ENCODE measurements at regions not wholly inside any gene's neighbourhood (a gene's known extent, or its start where the extent isn't known, plus 50 kb on each side); places are given as distances from the start of the nearest gene placed in this dataset.

DNA sequence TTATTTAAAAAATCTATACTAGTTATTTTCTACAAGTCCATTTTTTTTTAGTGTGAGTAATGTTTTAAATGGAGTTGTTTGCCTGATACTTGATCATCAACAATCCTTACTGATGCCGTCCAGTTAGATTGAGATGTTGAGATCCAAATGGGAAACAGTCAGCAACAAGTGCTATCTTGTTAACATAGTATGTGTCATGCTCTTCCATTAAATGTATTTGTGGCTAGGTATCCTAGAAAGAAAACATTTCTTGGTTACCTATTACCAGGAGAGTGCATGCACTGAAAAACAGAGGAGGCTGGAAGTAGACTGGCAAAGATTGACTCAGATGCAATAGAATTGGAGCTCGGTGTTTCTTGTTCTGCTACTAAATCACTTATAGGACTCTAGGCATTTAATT, 123.4 kb upstream of the MAN2A1 start:
- Histone ChIP-seq H3K27ac (replicated peaks in 1 of 4) (no peak overlapping the region), H3K4me1 (peaks cover 0 to 5% (median 0%) of the 10 kb centered on the region in 4 donors), H3K9me3 (no peaks in the 10 kb centered on the region), H3K4me3 (no peak overlapping the region), H3K27me3 (no peaks in the 10 kb centered on the region), H3K36me3 (no peaks in the 10 kb centered on the region)
- 92% methylated on average over 2 of the region's 2 CpGs for WGBS
- TF ChIP-seq EP300 (IDR thresholded peaks at IDR 0.05) (no peak), POLR2A (IDR thresholded peaks at IDR 0.05; ENCODE audit: low read depth) (no peak), POLR2AphosphoS5 (IDR thresholded peaks at IDR 0.05) (no peak)
- TF ChIP-seq, protein P1, sequence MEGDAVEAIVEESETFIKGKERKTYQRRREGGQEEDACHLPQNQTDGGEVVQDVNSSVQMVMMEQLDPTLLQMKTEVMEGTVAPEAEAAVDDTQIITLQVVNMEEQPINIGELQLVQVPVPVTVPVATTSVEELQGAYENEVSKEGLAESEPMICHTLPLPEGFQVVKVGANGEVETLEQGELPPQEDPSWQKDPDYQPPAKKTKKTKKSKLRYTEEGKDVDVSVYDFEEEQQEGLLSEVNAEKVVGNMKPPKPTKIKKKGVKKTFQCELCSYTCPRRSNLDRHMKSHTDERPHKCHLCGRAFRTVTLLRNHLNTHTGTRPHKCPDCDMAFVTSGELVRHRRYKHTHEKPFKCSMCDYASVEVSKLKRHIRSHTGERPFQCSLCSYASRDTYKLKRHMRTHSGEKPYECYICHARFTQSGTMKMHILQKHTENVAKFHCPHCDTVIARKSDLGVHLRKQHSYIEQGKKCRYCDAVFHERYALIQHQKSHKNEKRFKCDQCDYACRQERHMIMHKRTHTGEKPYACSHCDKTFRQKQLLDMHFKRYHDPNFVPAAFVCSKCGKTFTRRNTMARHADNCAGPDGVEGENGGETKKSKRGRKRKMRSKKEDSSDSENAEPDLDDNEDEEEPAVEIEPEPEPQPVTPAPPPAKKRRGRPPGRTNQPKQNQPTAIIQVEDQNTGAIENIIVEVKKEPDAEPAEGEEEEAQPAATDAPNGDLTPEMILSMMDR (IDR thresholded peaks at IDR 0.05), result no peak
- intact Hi-C loops (cut with DNase I), result no loop called here
- DNase-seq (ENCODE audit: extremely low spot score), result no peak

DNA sequence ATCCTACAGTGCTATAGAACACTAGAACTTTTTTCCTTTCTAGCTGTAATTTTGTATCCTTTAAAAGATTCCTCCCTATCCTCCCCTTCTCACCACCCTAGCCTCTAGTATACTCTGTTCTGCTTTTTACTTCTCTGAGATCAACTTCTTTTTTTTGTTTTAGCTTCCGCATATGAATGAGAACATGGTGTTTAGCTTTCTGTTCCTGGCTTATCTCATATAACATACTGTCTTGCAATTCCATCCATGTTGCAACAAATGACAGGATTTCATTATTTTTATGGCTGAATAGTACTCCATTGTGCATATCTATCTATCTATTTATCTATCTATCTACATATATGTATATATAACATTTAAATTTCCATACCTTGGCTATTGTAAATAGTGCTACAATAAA, 126.0 kb upstream of the MAN2A1 start:
- Histone ChIP-seq H3K4me1 (peaks cover 0 to 10% (median 2%) of the 10 kb centered on the region in 4 donors), H3K27ac (replicated peaks in 1 of 4) (no peak overlapping the region), H3K4me3 (no peak overlapping the region), H3K27me3 (no peaks in the 10 kb centered on the region), H3K9me3 (no peaks in the 10 kb centered on the region), H3K36me3 (no peaks in the 10 kb centered on the region)
- intact Hi-C loops (cut with DNase I), result no loop called here
- DNase-seq (ENCODE audit: extremely low spot score), result no peak
- TF ChIP-seq POLR2AphosphoS5 (IDR thresholded peaks at IDR 0.05) (no peak), EP300 (IDR thresholded peaks at IDR 0.05) (no peak), POLR2A (IDR thresholded peaks at IDR 0.05; ENCODE audit: low read depth) (no peak)
- TF ChIP-seq, protein P1 (IDR thresholded peaks at IDR 0.05), result no peak
- 87% methylated on average over 1 of the region's 1 CpG for WGBS

DNA sequence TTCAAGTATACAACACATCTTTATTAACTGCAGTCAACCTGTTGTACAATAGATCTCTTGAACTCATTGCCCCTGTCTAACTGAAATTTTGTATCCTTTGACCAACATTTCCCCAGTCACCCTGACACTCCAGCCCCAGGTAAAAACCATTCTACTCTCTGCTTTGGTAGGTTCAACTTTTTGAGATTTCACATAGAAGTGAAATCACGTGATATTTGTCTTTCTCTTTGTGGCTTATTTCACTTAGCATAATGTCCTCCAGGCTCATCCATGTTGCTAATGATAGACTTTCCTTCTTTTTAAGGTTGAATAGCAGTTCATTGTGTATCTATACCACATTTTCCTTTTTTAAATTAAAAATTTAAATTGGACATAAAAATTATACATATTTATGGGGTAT, 126.5 kb upstream of the MAN2A1 start:
- WGBS, result 74% methylated on average over 1 of the region's 1 CpG
- Histone ChIP-seq H3K27me3 (no peaks in the 10 kb centered on the region), H3K27ac (replicated peaks in 1 of 4) (no peak overlapping the region), H3K4me3 (no peak overlapping the region), H3K9me3 (no peaks in the 10 kb centered on the region), H3K4me1 (peaks cover 0 to 16% (median 7%) of the 10 kb centered on the region in 4 donors), H3K36me3 (no peaks in the 10 kb centered on the region)
- no peak for DNase-seq (ENCODE audit: extremely low spot score)
- TF ChIP-seq, protein P1 (IDR thresholded peaks at IDR 0.05), result no peak
- TF ChIP-seq POLR2A (IDR thresholded peaks at IDR 0.05; ENCODE audit: low read depth) (no peak), POLR2AphosphoS5 (IDR thresholded peaks at IDR 0.05) (no peak), EP300 (IDR thresholded peaks at IDR 0.05) (no peak)
- intact Hi-C loops (cut with DNase I), result no loop called here

DNA sequence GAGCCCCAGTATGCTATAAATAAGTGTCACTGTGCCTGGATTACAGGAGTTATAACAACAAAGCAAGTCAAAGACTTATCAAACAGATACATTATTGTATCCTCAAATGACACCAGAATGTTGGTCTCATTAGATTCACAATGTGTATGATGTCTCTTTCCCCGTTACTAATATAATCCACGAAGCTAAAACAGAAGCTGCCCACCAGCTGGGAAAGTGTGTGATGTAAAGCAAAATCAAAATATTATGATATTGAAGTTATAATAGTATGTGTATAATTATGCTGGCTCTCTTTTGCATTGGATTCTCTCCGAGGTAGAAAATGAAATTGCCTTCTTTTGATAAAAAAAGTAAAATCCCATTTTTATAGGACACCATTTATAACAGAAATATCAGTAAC, 127.3 kb upstream of the MAN2A1 start:
- intact Hi-C loops (cut with DNase I), result no loop called here
- TF ChIP-seq, protein P1 (IDR thresholded peaks at IDR 0.05), result no peak
- TF ChIP-seq POLR2A (IDR thresholded peaks at IDR 0.05; ENCODE audit: low read depth), result no peak
- TF ChIP-seq POLR2AphosphoS5 (IDR thresholded peaks at IDR 0.05), result no peak
- TF ChIP-seq EP300 (IDR thresholded peaks at IDR 0.05), result no peak
- no peak overlapping the region for H3K27ac ChIP-seq (replicated peaks in 1 of 4)

DNA sequence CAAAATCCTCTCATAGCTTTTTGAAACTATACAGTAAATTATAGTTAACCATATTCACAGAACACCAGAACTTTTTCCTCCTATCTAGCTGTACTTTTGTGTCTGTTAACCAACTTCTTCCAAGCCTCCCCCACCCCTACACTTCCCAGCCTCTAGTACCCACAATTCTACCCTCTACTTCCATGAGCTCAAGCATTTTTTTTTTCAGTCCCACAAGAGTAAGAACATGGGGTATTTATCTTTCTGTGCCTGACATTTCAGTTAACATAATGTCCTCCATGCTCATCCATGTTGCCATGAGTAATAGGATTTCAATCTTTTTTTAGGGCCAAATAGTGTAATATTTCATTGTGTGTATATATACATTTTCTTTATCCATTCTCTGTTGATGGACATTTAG, 128.3 kb upstream of the MAN2A1 start:
- Histone ChIP-seq H3K27me3 (no peaks in the 10 kb centered on the region), H3K4me3 (no peak overlapping the region), H3K27ac (replicated peaks in 1 of 4) (no peak overlapping the region), H3K4me1 (peaks cover 0 to 17% (median 9%) of the 10 kb centered on the region in 4 donors), H3K36me3 (no peaks in the 10 kb centered on the region), H3K9me3 (no peaks in the 10 kb centered on the region)
- intact Hi-C loops (cut with DNase I), result no loop called here
- DNase-seq (ENCODE audit: extremely low spot score), result no peak
- TF ChIP-seq POLR2A (IDR thresholded peaks at IDR 0.05; ENCODE audit: low read depth), result no peak
- no peak for TF ChIP-seq EP300 (IDR thresholded peaks at IDR 0.05)
- no peak for TF ChIP-seq POLR2AphosphoS5 (IDR thresholded peaks at IDR 0.05)
- TF ChIP-seq, protein P1 (IDR thresholded peaks at IDR 0.05), result no peak

More for the DNA sequence above, 127.3 kb upstream of the MAN2A1 start:
- Histone ChIP-seq H3K4me3 (no peak overlapping the region), H3K9me3 (no peaks in the 10 kb centered on the region), H3K27me3 (no peaks in the 10 kb centered on the region), H3K36me3 (no peaks in the 10 kb centered on the region), H3K4me1 (peaks cover 0 to 17% (median 9%) of the 10 kb centered on the region in 4 donors)
- WGBS, result 53% methylated on average over 3 of the region's 3 CpGs
- DNase-seq (ENCODE audit: extremely low spot score), result no peak
